ENCODE measurements at regions not wholly inside any gene's neighbourhood (a gene's known extent, or its start where the extent isn't known, plus 50 kb on each side); places are given as distances from the start of the nearest gene placed in this dataset.
"Not testable (repeated sequence)": the region's sequence is repeated elsewhere in the genome, so short reads cannot be mapped to it uniquely, and the experiment has no call there.

GRCh38 chr16:65702707-65703402 is 581.0 kb upstream of the CDH11 start:
- Histone ChIP-seq H3K9me3 (ENCODE audit: control insufficient read depth, insufficient read depth, low read length) (no peaks in the 10 kb centered on the region), H3K4me3 (ENCODE audit: low read length) (no peak overlapping the region), H3K36me3 (ENCODE audit: control insufficient read depth, insufficient read depth, low read length) (no peaks in the 10 kb centered on the region), H3K27me3 (ENCODE audit: control insufficient read depth, insufficient read depth, low read length) (no peaks in the 10 kb centered on the region), H3K27ac (ENCODE audit: low read length) (no peak overlapping the region), H3K4me1 (ENCODE audit: control insufficient read depth, insufficient read depth, low read length) (peaks cover 2% of the 10 kb centered on the region; the same call in 1 of the 2 replicates)
- no CpG with 5 or more reads among the region's 8 CpGs for WGBS (ENCODE audit: insufficient coverage, insufficient read length)
- DNase-seq (ENCODE audit: low read depth, low spot score), result no peak

GRCh38 chr16:65700596-65700995 is 578.7 kb upstream of the CDH11 start:
- no peak overlapping the region for H3K27ac ChIP-seq (ENCODE audit: low read length)
- no peaks in the 10 kb centered on the region for H3K27me3 ChIP-seq (ENCODE audit: control insufficient read depth, insufficient read depth, low read length)
- no CpG with 5 or more reads among the region's 2 CpGs for WGBS (ENCODE audit: insufficient coverage, insufficient read length)
- no peaks in the 10 kb centered on the region; the same call in 1 of the 2 replicates for H3K4me1 ChIP-seq (ENCODE audit: control insufficient read depth, insufficient read depth, low read length)
- no peak for DNase-seq (ENCODE audit: low read depth, low spot score)
- H3K36me3 ChIP-seq (ENCODE audit: control insufficient read depth, insufficient read depth, low read length), result no peaks in the 10 kb centered on the region
- no peak overlapping the region for H3K4me3 ChIP-seq (ENCODE audit: low read length)
- no peaks in the 10 kb centered on the region for H3K9me3 ChIP-seq (ENCODE audit: control insufficient read depth, insufficient read depth, low read length)

GRCh38 chr16:65698791-65699321 is 577.0 kb upstream of the CDH11 start:
- no peaks in the 10 kb centered on the region; the same call in 1 of the 2 replicates for H3K4me1 ChIP-seq (ENCODE audit: control insufficient read depth, insufficient read depth, low read length)
- no peaks in the 10 kb centered on the region for H3K9me3 ChIP-seq (ENCODE audit: control insufficient read depth, insufficient read depth, low read length)
- WGBS (ENCODE audit: insufficient coverage, insufficient read length), result no CpG with 5 or more reads among the region's 4 CpGs
- no peaks in the 10 kb centered on the region for H3K27me3 ChIP-seq (ENCODE audit: control insufficient read depth, insufficient read depth, low read length)
- H3K27ac ChIP-seq (ENCODE audit: low read length), result no peak overlapping the region
- H3K36me3 ChIP-seq (ENCODE audit: control insufficient read depth, insufficient read depth, low read length), result no peaks in the 10 kb centered on the region
- DNase-seq (ENCODE audit: low read depth, low spot score), result no peak
- H3K4me3 ChIP-seq (ENCODE audit: low read length), result no peak overlapping the region

- H3K4me1 ChIP-seq (ENCODE audit: control insufficient read depth, insufficient read depth, low read length), result no peaks in the 10 kb centered on the region
- no peaks in the 10 kb centered on the region for H3K9me3 ChIP-seq (ENCODE audit: control insufficient read depth, insufficient read depth, low read length)
- H3K4me3 ChIP-seq (ENCODE audit: low read length), result no peak overlapping the region
- no peaks in the 10 kb centered on the region for H3K27me3 ChIP-seq (ENCODE audit: control insufficient read depth, insufficient read depth, low read length)
- no peak for DNase-seq (ENCODE audit: low read depth, low spot score)
- H3K36me3 ChIP-seq (ENCODE audit: control insufficient read depth, insufficient read depth, low read length), result no peaks in the 10 kb centered on the region
- whole genome bisulfite sequencing (ENCODE audit: insufficient coverage, insufficient read length), result no CpG with 5 or more reads among the region's 5 CpGs
- H3K27ac ChIP-seq (ENCODE audit: low read length), result no peak overlapping the region
Observed at GRCh38 chr16:65697521-65697920, 575.7 kb upstream of the CDH11 start.

GRCh38 chr16:65697065-65697464 is 575.2 kb upstream of the CDH11 start:
- Histone ChIP-seq H3K27ac (ENCODE audit: low read length) (no peak overlapping the region), H3K4me1 (ENCODE audit: control insufficient read depth, insufficient read depth, low read length) (no peaks in the 10 kb centered on the region), H3K4me3 (ENCODE audit: low read length) (no peak overlapping the region), H3K36me3 (ENCODE audit: control insufficient read depth, insufficient read depth, low read length) (no peaks in the 10 kb centered on the region), H3K9me3 (ENCODE audit: control insufficient read depth, insufficient read depth, low read length) (no peaks in the 10 kb centered on the region), H3K27me3 (ENCODE audit: control insufficient read depth, insufficient read depth, low read length) (no peaks in the 10 kb centered on the region)
- DNase-seq (ENCODE audit: low read depth, low spot score), result no peak
- no CpG with 5 or more reads among the region's 1 CpG for WGBS (ENCODE audit: insufficient coverage, insufficient read length)

- not testable (repeated sequence) for H3K36me3 ChIP-seq (ENCODE audit: control insufficient read depth, insufficient read depth, low read length); DNase-seq (ENCODE audit: low read depth, low spot score)
- no CpG with 5 or more reads among the region's 4 CpGs for WGBS (ENCODE audit: insufficient coverage, insufficient read length)
Observed at GRCh38 chr16:65691846-65692245, 570.0 kb upstream of the CDH11 start.

GRCh38 chr16:65689726-65690125 is 567.9 kb upstream of the CDH11 start:
- Histone ChIP-seq H3K4me3 (ENCODE audit: low read length) (no peak overlapping the region), H3K9me3 (ENCODE audit: control insufficient read depth, insufficient read depth, low read length) (no peaks in the 10 kb centered on the region), H3K36me3 (ENCODE audit: control insufficient read depth, insufficient read depth, low read length) (no peaks in the 10 kb centered on the region), H3K27me3 (ENCODE audit: control insufficient read depth, insufficient read depth, low read length) (no peaks in the 10 kb centered on the region), H3K4me1 (ENCODE audit: control insufficient read depth, insufficient read depth, low read length) (no peaks in the 10 kb centered on the region), H3K27ac (ENCODE audit: low read length) (no peak overlapping the region)
- WGBS (ENCODE audit: insufficient coverage, insufficient read length), result no CpG with 5 or more reads among the region's 8 CpGs
- no peak for DNase-seq (ENCODE audit: low read depth, low spot score)

More at GRCh38 chr16:65691846-65692245, 570.0 kb upstream of the CDH11 start:
- not testable (repeated sequence) for H3K27ac ChIP-seq (ENCODE audit: low read length); H3K4me3 ChIP-seq (ENCODE audit: low read length); H3K9me3 ChIP-seq (ENCODE audit: control insufficient read depth, insufficient read depth, low read length); H3K4me1 ChIP-seq (ENCODE audit: control insufficient read depth, insufficient read depth, low read length); H3K27me3 ChIP-seq (ENCODE audit: control insufficient read depth, insufficient read depth, low read length)

- WGBS (ENCODE audit: insufficient coverage, insufficient read length), result no CpG with 5 or more reads among the region's 1 CpG
- Histone ChIP-seq H3K36me3 (ENCODE audit: control insufficient read depth, insufficient read depth, low read length) (no peaks in the 10 kb centered on the region), H3K27me3 (ENCODE audit: control insufficient read depth, insufficient read depth, low read length) (no peaks in the 10 kb centered on the region), H3K4me3 (ENCODE audit: low read length) (no peak overlapping the region), H3K9me3 (ENCODE audit: control insufficient read depth, insufficient read depth, low read length) (no peaks in the 10 kb centered on the region), H3K27ac (ENCODE audit: low read length) (no peak overlapping the region), H3K4me1 (ENCODE audit: control insufficient read depth, insufficient read depth, low read length) (no peaks in the 10 kb centered on the region)
- no peak for DNase-seq (ENCODE audit: low read depth, low spot score)
Observed at GRCh38 chr16:65688301-65688700, 566.4 kb upstream of the CDH11 start.

GRCh38 chr16:65684230-65684629 is 562.4 kb upstream of the CDH11 start:
- no peak overlapping the region for H3K4me3 ChIP-seq (ENCODE audit: low read length)
- no peaks in the 10 kb centered on the region for H3K27me3 ChIP-seq (ENCODE audit: control insufficient read depth, insufficient read depth, low read length)
- no peaks in the 10 kb centered on the region for H3K9me3 ChIP-seq (ENCODE audit: control insufficient read depth, insufficient read depth, low read length)
- no peaks in the 10 kb centered on the region for H3K36me3 ChIP-seq (ENCODE audit: control insufficient read depth, insufficient read depth, low read length)
- DNase-seq (ENCODE audit: low read depth, low spot score), result no peak
- no peaks in the 10 kb centered on the region for H3K4me1 ChIP-seq (ENCODE audit: control insufficient read depth, insufficient read depth, low read length)
- no peak overlapping the region for H3K27ac ChIP-seq (ENCODE audit: low read length)

- no peak for DNase-seq (ENCODE audit: low read depth, low spot score)
- no CpG with 5 or more reads among the region's 4 CpGs for WGBS (ENCODE audit: insufficient coverage, insufficient read length)
- H3K4me3 ChIP-seq (ENCODE audit: low read length), result no peak overlapping the region
- H3K27me3 ChIP-seq (ENCODE audit: control insufficient read depth, insufficient read depth, low read length), result no peaks in the 10 kb centered on the region
- H3K27ac ChIP-seq (ENCODE audit: low read length), result no peak overlapping the region
- H3K9me3 ChIP-seq (ENCODE audit: control insufficient read depth, insufficient read depth, low read length), result no peaks in the 10 kb centered on the region
- H3K36me3 ChIP-seq (ENCODE audit: control insufficient read depth, insufficient read depth, low read length), result no peaks in the 10 kb centered on the region
- H3K4me1 ChIP-seq (ENCODE audit: control insufficient read depth, insufficient read depth, low read length), result no peaks in the 10 kb centered on the region
Observed at GRCh38 chr16:65681406-65681805, 559.5 kb upstream of the CDH11 start.

- no peak overlapping the region for H3K4me3 ChIP-seq (ENCODE audit: low read length)
- DNase-seq (ENCODE audit: low read depth, low spot score), result no peak
- no peak overlapping the region for H3K27ac ChIP-seq (ENCODE audit: low read length)
- no peaks in the 10 kb centered on the region for H3K36me3 ChIP-seq (ENCODE audit: control insufficient read depth, insufficient read depth, low read length)
- H3K4me1 ChIP-seq (ENCODE audit: control insufficient read depth, insufficient read depth, low read length), result no peaks in the 10 kb centered on the region
- no peaks in the 10 kb centered on the region for H3K27me3 ChIP-seq (ENCODE audit: control insufficient read depth, insufficient read depth, low read length)
- no CpG with 5 or more reads among the region's 5 CpGs for WGBS (ENCODE audit: insufficient coverage, insufficient read length)
- no peaks in the 10 kb centered on the region for H3K9me3 ChIP-seq (ENCODE audit: control insufficient read depth, insufficient read depth, low read length)
Observed at GRCh38 chr16:65679785-65680184, 557.9 kb upstream of the CDH11 start.
